GM23338 (cell line): ENCODE measurements at regions not wholly inside any gene's neighbourhood (a gene's known extent, or its start where the extent isn't known, plus 50 kb on each side); places are given as distances from the start of the nearest gene placed in this dataset.

Source experiments
- ATAC-seq: fragments of 200-7000 bp; cut with Tn5 transposase; 3 replicates; pipeline ENCODE4 v1.9.1; 2020
- DNase-seq: peaks from one replicate; pipeline ENCODE4 v3.0.0-alpha.2; 2015; ENCODE audit warnings: low spot score
- H2AFZ ChIP-seq: fragments of 200-600 bp; sonication (generic); 2 replicates; pipeline ENCODE4 v1.8.0; 2016; ENCODE audit warnings: antibody characterized with exemption, mild to moderate bottlenecking, moderate library complexity
- H3F3A ChIP-seq: fragments of 200-600 bp; sonication (generic); replicated peaks from 2 replicates; pipeline ENCODE4 v1.8.0; 2017; ENCODE audit warnings: antibody characterized with exemption, mixed run types, low read depth
- H3K27ac ChIP-seq: fragments of 200-600 bp; sonication (generic); 2 replicates; pipeline ENCODE4 v1.6.1; 2016; ENCODE audit warnings: low read depth
- H3K27me3 ChIP-seq: fragments of 200-600 bp; sonication (generic); 2 replicates; pipeline ENCODE4 v1.8.0; 2016; ENCODE audit warnings: mild to moderate bottlenecking, mixed run types, moderate library complexity; ENCODE audit not compliant: insufficient read depth
- H3K36me3 ChIP-seq: fragments of 200-600 bp; sonication (generic); 2 replicates; pipeline ENCODE4 v1.8.0; 2016; ENCODE audit warnings: mild to moderate bottlenecking; ENCODE audit not compliant: insufficient read depth
- H3K4me1 ChIP-seq: fragments of 200-600 bp; sonication (generic); 2 replicates; pipeline ENCODE4 v1.8.0; 2016; ENCODE audit warnings: mild to moderate bottlenecking, moderate library complexity; ENCODE audit not compliant: insufficient read depth
- H3K4me2 ChIP-seq: fragments of 200-600 bp; sonication (generic); 2 replicates; pipeline ENCODE4 v1.7.1; 2017; ENCODE audit warnings: mixed run types
- H3K4me3 ChIP-seq: fragments of 200-600 bp; sonication (generic); 2 replicates; pipeline ENCODE4 v1.6.1; 2016; ENCODE audit warnings: mixed run types
- H3K79me2 ChIP-seq: fragments of 200-600 bp; sonication (generic); replicated peaks from 2 replicates; pipeline ENCODE4 v1.8.0; 2017; ENCODE audit warnings: mild to moderate bottlenecking; ENCODE audit not compliant: insufficient read depth
- H3K9me2 ChIP-seq: fragments of 200-600 bp; sonication (generic); 2 replicates; pipeline ENCODE4 v1.8.0; 2017; ENCODE audit not compliant: insufficient read depth
- H4K20me1 ChIP-seq: fragments of 200-600 bp; sonication (generic); replicated peaks from 2 replicates; pipeline ENCODE4 v1.8.0; 2017; ENCODE audit warnings: mild to moderate bottlenecking; ENCODE audit not compliant: insufficient read depth
- H3K27ac Mint-ChIP-seq: 2 replicates; pipeline ENCODE4 v1.8.0; 2020; ENCODE audit warnings: inconsistent platforms, mild to moderate bottlenecking, moderate library complexity, mixed read lengths
- H3K27me3 Mint-ChIP-seq: 3 replicates; pipeline ENCODE4 v1.8.0; 2022; ENCODE audit warnings: low read depth, mild to moderate bottlenecking, moderate library complexity, mixed read lengths, inconsistent platforms; ENCODE audit not compliant: insufficient read depth, poor library complexity
- H3K36me3 Mint-ChIP-seq: 3 replicates; pipeline ENCODE4 v1.8.0; 2021; ENCODE audit warnings: low read depth, mild to moderate bottlenecking, inconsistent platforms, moderate library complexity, mixed read lengths
- H3K4me1 Mint-ChIP-seq: 3 replicates; pipeline ENCODE4 v1.8.0; 2020; ENCODE audit warnings: mild to moderate bottlenecking, inconsistent platforms, mixed read lengths
- H3K4me3 Mint-ChIP-seq: 3 replicates; pipeline ENCODE4 v1.8.0; 2021; ENCODE audit warnings: moderate library complexity, mild to moderate bottlenecking, inconsistent platforms, mixed read lengths
- H3K9me3 Mint-ChIP-seq: 3 replicates; pipeline ENCODE4 v1.8.0; 2020; ENCODE audit warnings: moderate library complexity, mild to moderate bottlenecking, inconsistent platforms, mixed read lengths
- CREB1 ChIP-seq: fragments of 250-450 bp; sonication (Bioruptor Pico); IDR thresholded peaks from 2 replicates; pipeline ENCODE4 v1.5.0; 2020; ENCODE audit warnings: low read depth, mild to moderate bottlenecking, moderate library complexity
- CTCF ChIP-seq, 2 experiments: fragments of 200-600 bp in 1 of 2; sonication (generic) in 1 of 2; conservative IDR thresholded peaks; 2 replicates each; pipeline versions ENCODE4 v1.5.1 to v1.6.1; 2016 to 2017; ENCODE audit warnings: antibody characterized with exemption in 2 of 2, low read depth in 2 of 2, mild to moderate bottlenecking in 2 of 2, moderate library complexity in 1 of 2
- ETS1 ChIP-seq: IDR thresholded peaks from 2 replicates; pipeline ENCODE4 v1.6.1; 2016; ENCODE audit warnings: antibody characterized with exemption
- EZH2 ChIP-seq: fragments of 200-600 bp; sonication (generic); IDR thresholded peaks from one replicate; pipeline ENCODE4 v1.8.0; 2017; ENCODE audit warnings: antibody characterized with exemption, mild to moderate bottlenecking, low read depth; ENCODE audit not compliant: unreplicated experiment
- EZH2phosphoT487 ChIP-seq: fragments of 200-600 bp; sonication (generic); IDR thresholded peaks from one replicate; pipeline ENCODE4 v1.8.1; 2018; ENCODE audit warnings: antibody characterized with exemption; ENCODE audit not compliant: unreplicated experiment
- JUNB ChIP-seq: IDR thresholded peaks from one replicate; pipeline ENCODE4 v1.6.1; 2016; ENCODE audit warnings: antibody characterized with exemption; ENCODE audit not compliant: unreplicated experiment
- NANOG ChIP-seq: IDR thresholded peaks from 2 replicates; pipeline ENCODE4 v1.6.1; 2016; ENCODE audit warnings: antibody characterized with exemption, borderline replicate concordance
- POLR2AphosphoS5 ChIP-seq: IDR thresholded peaks from 2 replicates; pipeline ENCODE4 v1.6.1; 2016; ENCODE audit warnings: antibody characterized with exemption, low read depth
- REST ChIP-seq: IDR thresholded peaks from one replicate; pipeline ENCODE4 v1.6.1; 2018; ENCODE audit warnings: antibody characterized with exemption; ENCODE audit not compliant: unreplicated experiment
- STAT1 ChIP-seq: IDR thresholded peaks from one replicate; pipeline ENCODE4 v1.6.1; 2016; ENCODE audit warnings: antibody characterized with exemption; ENCODE audit not compliant: unreplicated experiment
- ZNF114 ChIP-seq: fragments of 250-450 bp; sonication (Bioruptor Pico); IDR thresholded peaks from 2 replicates; pipeline ENCODE4 v1.5.0; 2020; ENCODE audit warnings: mild to moderate bottlenecking, moderate library complexity
- ZNF331 ChIP-seq: fragments of 250-450 bp; sonication (Bioruptor Pico); IDR thresholded peaks from 2 replicates; pipeline ENCODE4 v1.5.0; 2020; ENCODE audit warnings: low read depth, mild to moderate bottlenecking, moderate library complexity

GRCh38 chr10:53315709-53316108 lies 543.1 kb upstream of the MBL2 start:
- Mint-ChIP-seq H3K4me1 (peaks cover 18% of the 10 kb centered on the region; the same call in 2 of the 3 replicates), H3K4me3 (no peak overlapping the region), H3K27me3 (no peaks in the 10 kb centered on the region), H3K27ac (no peak overlapping the region), H3K9me3 (no peaks in the 10 kb centered on the region; the same call in 2 of the 3 replicates), H3K36me3 (peaks cover 14% of the 10 kb centered on the region; the same call in 2 of the 3 replicates)
- TF ChIP-seq CREB1 = no peak
- no peak for TF ChIP-seq ETS1
- TF ChIP-seq CTCF (conservative IDR thresholded peaks at IDR 0.05; ENCODE audit: low read depth in 2 of 2) = peak; percentile 50 to 65
- no peak for TF ChIP-seq EZH2
- H3K36me3 ChIP-seq = no peaks in the 10 kb centered on the region
- no peak overlapping the region for H2AFZ ChIP-seq
- no peaks in the 10 kb centered on the region for H3F3A ChIP-seq
- no peaks in the 10 kb centered on the region for H3K9me2 ChIP-seq
- no peak for ATAC-seq
- no peak overlapping the region for H3K4me2 ChIP-seq
- no peak overlapping the region for H3K27ac ChIP-seq
- no peaks in the 10 kb centered on the region for H4K20me1 ChIP-seq
- H3K79me2 ChIP-seq = no peaks in the 10 kb centered on the region
- DNase-seq = peak; percentile 43
- no peaks in the 10 kb centered on the region for H3K27me3 ChIP-seq
- H3K4me1 ChIP-seq = peaks cover 13% of the 10 kb centered on the region; the same call in 1 of the 2 replicates
- no peak overlapping the region for H3K4me3 ChIP-seq

- H3K27ac Mint-ChIP-seq = peak overlapping the region; percentile 89
- ATAC-seq = no peak
- H3K36me3 ChIP-seq = no peaks in the 10 kb centered on the region
- no peaks in the 10 kb centered on the region for H3K79me2 ChIP-seq
- H3K27me3 Mint-ChIP-seq = no peaks in the 10 kb centered on the region
- no peak overlapping the region for H3K4me2 ChIP-seq
- no peak overlapping the region for H2AFZ ChIP-seq
- H3K4me3 Mint-ChIP-seq = no peak overlapping the region
- peaks cover 18% of the 10 kb centered on the region; the same call in 2 of the 3 replicates for H3K4me1 Mint-ChIP-seq
- no peak overlapping the region for H3K27ac ChIP-seq
- no peaks in the 10 kb centered on the region for H4K20me1 ChIP-seq
- H3K9me2 ChIP-seq = no peaks in the 10 kb centered on the region
- TF ChIP-seq POLR2AphosphoS5 = no peak
- TF ChIP-seq NANOG = no peak
- TF ChIP-seq JUNB = no peak
- no peak for TF ChIP-seq EZH2phosphoT487
- TF ChIP-seq REST = no peak
- no peak for TF ChIP-seq EZH2
- TF ChIP-seq ZNF331 (CRISPR knock-in tag) = no peak
- no peak for TF ChIP-seq CREB1
- no peak for TF ChIP-seq CTCF (conservative IDR thresholded peaks at IDR 0.05; ENCODE audit: low read depth in 2 of 2)
- no peak for TF ChIP-seq STAT1
- no peak for TF ChIP-seq ETS1
- no peak for TF ChIP-seq ZNF114 (CRISPR knock-in tag)
- no peaks in the 10 kb centered on the region for H3F3A ChIP-seq
- no peaks in the 10 kb centered on the region for H3K27me3 ChIP-seq
- H3K4me1 ChIP-seq = peaks cover 13% of the 10 kb centered on the region; the same call in 1 of the 2 replicates
- peaks cover 14% of the 10 kb centered on the region; the same call in 2 of the 3 replicates for H3K36me3 Mint-ChIP-seq
- peak; percentile 8 for DNase-seq
- no peaks in the 10 kb centered on the region; the same call in 2 of the 3 replicates for H3K9me3 Mint-ChIP-seq
- H3K4me3 ChIP-seq = no peak overlapping the region
Observed at GRCh38 chr10:53314876-53315275, 542.3 kb upstream of the MBL2 start.
